ENCODE measurements at regions not wholly inside any gene's neighbourhood (a gene's known extent, or its start where the extent isn't known, plus 50 kb on each side); places are given as distances from the start of the nearest gene placed in this dataset.

GRCh38 chr2:38127277-38127676 lies 51.3 kb upstream of the CYP1B1 start:
- TF ChIP-seq CTCF (IDR thresholded peaks at IDR 0.05) (no peak), POLR2A (IDR thresholded peaks at IDR 0.05; ENCODE audit: low read depth) (no peak), EP300 (IDR thresholded peaks at IDR 0.05) (no peak), POLR2AphosphoS5 (IDR thresholded peaks at IDR 0.05) (no peak)
